Stomach smooth muscle (tissue), 2 donors: ENCODE measurements at regions not wholly inside any gene's neighbourhood (a gene's known extent, or its start where the extent isn't known, plus 50 kb on each side); places are given as distances from the start of the nearest gene placed in this dataset.

Source experiments
- H3K27ac ChIP-seq: one replicate; pipeline ENCODE4 v1.7.0; 2013; ENCODE audit warnings: mild to moderate bottlenecking, low read length, inconsistent platforms
- H3K27me3 ChIP-seq, 2 donors: one replicate each; pipeline ENCODE4 v1.7.0; 2013; ENCODE audit warnings: low read length in 2 of 2; ENCODE audit not compliant: insufficient read depth in 2 of 2, control insufficient read depth in 1 of 2
- H3K36me3 ChIP-seq, 2 donors: one replicate each; pipeline ENCODE4 v1.7.0; 2013; ENCODE audit warnings: low read length in 2 of 2; ENCODE audit not compliant: control insufficient read depth in 2 of 2, insufficient read depth in 2 of 2
- H3K4me1 ChIP-seq: one replicate; pipeline ENCODE4 v1.7.0; 2013; ENCODE audit warnings: low read length; ENCODE audit not compliant: control insufficient read depth, insufficient read depth
- H3K4me3 ChIP-seq, 2 donors: one replicate each; pipeline ENCODE4 v1.7.0; 2013; ENCODE audit warnings: low read length in 2 of 2
- H3K9ac ChIP-seq, 2 donors: one replicate each; pipeline ENCODE4 v1.7.0; 2013; ENCODE audit warnings: low read length in 2 of 2, mild to moderate bottlenecking in 1 of 2
- H3K9me3 ChIP-seq, 2 donors: one replicate each; pipeline ENCODE4 v1.7.0; 2013; ENCODE audit warnings: low read length in 2 of 2; ENCODE audit not compliant: control insufficient read depth in 2 of 2
- donor health status: healthy.
- donor health status: Pancreatic carcinoma.

DNA sequence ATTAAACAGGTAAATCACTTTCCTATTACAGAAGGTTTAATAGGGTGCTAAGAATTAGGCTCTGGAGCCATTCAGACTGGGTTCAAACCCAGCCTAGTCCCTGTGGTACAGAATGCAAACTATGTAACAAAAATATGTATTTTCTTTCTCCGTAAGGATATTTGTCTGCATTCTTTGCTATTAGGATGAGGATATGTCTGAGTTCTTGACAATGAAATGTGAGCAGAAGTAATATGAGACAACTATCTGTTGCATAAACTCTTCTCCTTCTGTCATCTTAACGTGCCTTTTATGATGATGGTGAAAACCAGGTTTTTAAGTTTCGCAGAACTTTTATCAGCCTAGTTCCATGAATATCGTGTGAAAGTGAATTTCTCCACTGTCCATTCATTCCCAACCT lies 1129.1 kb upstream of the ZEB2 start:
- H3K4me3 ChIP-seq, result no peak overlapping the region
- H3K4me1 ChIP-seq, result no peaks in the 10 kb centered on the region
- no peak overlapping the region for H3K9ac ChIP-seq
- no peak overlapping the region for H3K27ac ChIP-seq
- no peaks in the 10 kb centered on the region for H3K36me3 ChIP-seq
- no peaks in the 10 kb centered on the region for H3K27me3 ChIP-seq
- no peaks in the 10 kb centered on the region for H3K9me3 ChIP-seq

DNA sequence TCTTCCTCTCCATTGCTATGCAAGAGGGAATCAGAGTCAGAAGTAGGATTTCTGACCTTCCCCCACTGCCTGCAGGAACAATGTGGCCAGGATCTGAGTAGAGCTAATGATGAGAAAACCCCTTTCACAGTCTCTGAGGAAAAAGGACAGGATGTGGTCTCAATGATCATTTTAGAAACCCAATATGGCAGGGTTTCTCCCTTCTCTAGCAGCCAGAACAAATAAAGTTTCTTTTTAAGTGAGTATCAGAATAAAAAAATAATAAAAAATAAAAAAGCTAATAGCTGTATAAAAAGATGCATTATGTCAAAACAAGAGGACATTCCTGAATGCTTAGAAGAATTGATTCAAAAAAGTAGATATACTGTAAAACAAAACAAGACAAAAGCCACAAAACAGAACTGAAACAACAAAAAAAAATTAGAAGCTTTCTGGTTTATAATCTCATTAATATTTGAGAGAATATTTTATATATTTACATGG lies 1124.9 kb upstream of the ZEB2 start:
- no peaks in the 10 kb centered on the region for H3K36me3 ChIP-seq
- H3K9ac ChIP-seq, result no peak overlapping the region
- no peak overlapping the region for H3K4me3 ChIP-seq
- H3K9me3 ChIP-seq, result no peaks in the 10 kb centered on the region
- H3K4me1 ChIP-seq, result no peaks in the 10 kb centered on the region
- no peak overlapping the region for H3K27ac ChIP-seq
- H3K27me3 ChIP-seq, result no peaks in the 10 kb centered on the region

DNA sequence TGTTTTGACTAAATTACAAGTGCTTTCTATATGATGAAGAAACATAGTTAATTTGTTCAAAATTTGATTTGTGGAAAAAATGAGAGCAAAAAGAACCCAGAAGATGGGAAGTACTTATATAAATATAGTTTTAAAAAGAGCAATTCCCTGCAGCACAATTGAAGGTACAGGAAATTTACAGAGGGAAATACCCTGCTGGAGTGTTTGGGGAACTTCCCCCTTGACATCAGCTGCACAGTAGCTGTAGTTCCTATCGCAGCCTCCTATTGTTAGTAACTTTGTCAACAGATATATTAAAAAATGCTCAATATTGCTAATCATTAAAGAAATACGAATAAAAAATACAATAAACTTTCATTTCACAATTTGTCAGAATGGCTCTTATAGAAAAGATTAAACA lies 1118.8 kb upstream of the ZEB2 start:
- Histone ChIP-seq H3K4me3 (no peak overlapping the region), H3K9me3 (no peaks in the 10 kb centered on the region), H3K9ac (no peak overlapping the region), H3K36me3 (no peaks in the 10 kb centered on the region), H3K4me1 (no peaks in the 10 kb centered on the region), H3K27ac (no peak overlapping the region), H3K27me3 (no peaks in the 10 kb centered on the region)

DNA sequence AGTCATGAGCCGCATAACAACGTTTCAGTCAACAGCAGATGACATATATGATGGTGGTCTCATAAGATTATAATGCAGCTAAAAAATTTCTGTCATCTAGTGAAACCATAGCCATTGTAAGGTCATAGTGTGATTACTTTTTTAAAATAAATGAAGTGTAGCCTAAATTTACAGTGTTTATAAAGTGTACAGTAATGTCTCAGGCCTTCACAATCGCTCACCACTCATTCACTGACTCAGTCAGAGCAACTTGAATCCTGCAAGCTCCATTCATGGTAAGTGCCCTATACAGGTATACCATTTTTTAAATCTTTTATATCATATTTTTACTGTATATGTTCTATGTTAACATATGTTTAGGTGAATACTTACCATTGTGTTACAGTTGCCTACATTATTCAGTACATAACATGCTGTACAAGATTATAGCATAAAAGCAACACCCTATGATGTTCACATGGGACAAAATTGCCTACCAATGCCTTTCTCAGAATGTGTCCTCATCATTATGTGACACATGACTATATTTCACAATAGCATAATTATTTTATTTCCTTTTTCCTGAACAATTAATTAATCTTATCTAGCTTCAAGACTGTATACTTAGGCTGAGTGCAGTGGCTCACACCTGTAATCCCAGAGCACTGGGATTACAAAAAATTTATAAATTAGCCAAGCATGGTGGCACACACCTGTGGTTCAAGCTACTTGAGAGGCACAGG lies 1115.9 kb upstream of the ZEB2 start:
- H3K27me3 ChIP-seq, result no peaks in the 10 kb centered on the region
- H3K9ac ChIP-seq, result no peak overlapping the region
- no peak overlapping the region for H3K4me3 ChIP-seq
- no peaks in the 10 kb centered on the region for H3K9me3 ChIP-seq
- no peak overlapping the region for H3K27ac ChIP-seq
- H3K36me3 ChIP-seq, result no peaks in the 10 kb centered on the region
- H3K4me1 ChIP-seq, result no peaks in the 10 kb centered on the region

DNA sequence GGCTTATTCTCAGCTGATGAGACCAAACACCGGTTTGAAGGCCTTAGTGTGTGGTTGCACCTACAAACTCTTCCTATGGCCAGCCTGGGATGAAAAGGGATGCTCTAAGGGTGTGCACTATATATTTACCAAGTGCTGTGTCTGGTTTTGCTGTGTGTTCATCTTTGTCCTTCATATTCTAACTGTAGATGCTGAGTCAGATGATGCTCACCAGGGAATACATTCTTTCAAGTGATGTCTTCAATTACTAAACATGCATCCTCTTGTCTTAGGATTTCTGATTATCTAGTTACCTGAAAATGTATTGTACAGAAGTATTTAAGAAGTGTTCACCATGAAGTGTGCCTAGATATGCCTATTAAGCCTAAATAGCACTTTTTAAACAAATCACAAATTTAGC lies 1111.6 kb upstream of the ZEB2 start:
- Histone ChIP-seq H3K4me1 (no peaks in the 10 kb centered on the region), H3K27me3 (no peaks in the 10 kb centered on the region), H3K9me3 (no peaks in the 10 kb centered on the region), H3K27ac (no peak overlapping the region), H3K36me3 (no peaks in the 10 kb centered on the region), H3K9ac (no peak overlapping the region), H3K4me3 (no peak overlapping the region)

DNA sequence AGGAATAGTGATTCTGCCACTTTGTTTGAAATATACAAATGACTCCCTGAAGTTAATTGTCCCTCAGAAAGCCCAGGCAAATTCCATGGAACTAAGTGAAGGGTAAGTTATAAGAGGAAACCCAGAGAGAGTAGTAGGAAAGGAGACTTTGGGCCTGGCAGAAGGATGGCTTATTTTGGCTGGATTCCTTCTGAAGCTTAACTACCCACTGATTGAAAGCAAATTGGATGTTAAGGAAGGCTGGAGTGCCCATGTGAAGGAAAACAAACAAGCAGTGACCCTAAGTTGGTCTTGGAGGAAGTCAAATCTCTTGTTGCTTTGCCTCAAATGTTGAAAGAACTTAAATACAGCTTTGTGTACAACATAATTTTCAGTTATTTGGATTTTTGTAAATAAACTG lies 1106.4 kb upstream of the ZEB2 start:
- H3K27me3 ChIP-seq, result no peaks in the 10 kb centered on the region
- H3K9me3 ChIP-seq, result no peaks in the 10 kb centered on the region
- H3K4me3 ChIP-seq, result no peak overlapping the region
- H3K4me1 ChIP-seq, result no peaks in the 10 kb centered on the region
- no peaks in the 10 kb centered on the region for H3K36me3 ChIP-seq
- no peak overlapping the region for H3K9ac ChIP-seq
- H3K27ac ChIP-seq, result no peak overlapping the region

DNA sequence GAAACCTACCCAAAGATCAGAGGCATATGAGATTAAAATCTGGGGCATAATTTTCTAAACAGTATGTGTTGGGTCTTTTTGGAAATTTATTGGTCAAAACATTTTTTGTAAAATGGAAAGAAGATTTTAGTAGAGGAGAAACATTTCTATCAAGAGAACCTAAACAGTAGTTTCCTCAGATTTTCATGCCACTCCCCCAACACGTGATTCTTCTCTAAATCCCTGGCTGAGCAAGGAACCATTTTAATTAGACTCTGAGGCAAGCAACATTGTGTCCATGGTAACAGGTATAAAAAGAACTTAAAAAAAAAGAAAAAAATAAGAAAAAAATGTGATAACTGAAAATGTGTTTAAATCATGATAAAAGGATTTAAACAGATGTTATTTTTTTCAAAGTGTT lies 1105.2 kb upstream of the ZEB2 start:
- Histone ChIP-seq H3K27me3 (no peaks in the 10 kb centered on the region), H3K36me3 (no peaks in the 10 kb centered on the region), H3K27ac (no peak overlapping the region), H3K9me3 (no peaks in the 10 kb centered on the region), H3K4me3 (no peak overlapping the region), H3K4me1 (no peaks in the 10 kb centered on the region), H3K9ac (no peak overlapping the region)

DNA sequence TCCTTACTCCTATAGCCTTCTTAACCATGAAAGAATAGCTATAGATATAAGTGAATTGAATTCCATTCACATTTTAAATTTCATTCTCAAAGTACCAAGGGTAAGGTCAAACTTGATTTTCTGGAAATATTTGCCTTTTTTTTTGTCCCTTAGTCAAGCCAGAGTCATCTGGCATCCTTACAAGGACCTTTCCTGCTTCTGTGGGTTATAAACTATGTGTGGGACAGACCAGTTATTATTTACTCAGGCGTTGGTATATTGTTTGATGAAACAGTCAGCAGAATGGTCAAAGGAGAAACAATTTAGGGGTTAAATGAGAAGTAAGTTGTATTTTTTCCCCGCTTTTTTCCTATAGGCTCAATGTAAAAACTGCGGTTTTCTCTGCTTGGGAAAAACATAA lies 1103.2 kb upstream of the ZEB2 start:
- H3K4me3 ChIP-seq, result no peak overlapping the region
- no peak overlapping the region for H3K27ac ChIP-seq
- H3K36me3 ChIP-seq, result no peaks in the 10 kb centered on the region
- H3K9me3 ChIP-seq, result no peaks in the 10 kb centered on the region
- no peak overlapping the region for H3K9ac ChIP-seq
- no peaks in the 10 kb centered on the region for H3K4me1 ChIP-seq
- H3K27me3 ChIP-seq, result no peaks in the 10 kb centered on the region

DNA sequence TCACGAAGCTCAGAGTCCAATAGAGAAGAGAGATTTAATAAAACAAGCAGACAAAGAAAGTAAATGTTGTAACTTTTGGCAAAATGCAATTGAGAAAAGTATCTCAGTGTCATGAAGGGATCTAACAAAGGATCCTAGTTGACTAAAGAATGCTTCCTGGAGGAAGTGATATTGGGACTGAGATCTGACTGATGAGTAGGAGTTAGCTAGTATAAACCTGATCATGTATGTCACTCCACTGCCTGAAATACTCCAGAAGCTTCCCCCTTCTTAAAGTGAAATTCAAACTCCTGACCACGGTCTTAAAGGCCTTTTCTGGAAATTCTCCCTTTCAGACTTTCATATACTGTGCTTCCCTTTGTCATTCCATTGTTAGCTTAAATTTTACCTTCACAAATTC lies 1102.4 kb upstream of the ZEB2 start:
- Histone ChIP-seq H3K4me3 (no peak overlapping the region), H3K9me3 (no peaks in the 10 kb centered on the region), H3K27me3 (no peaks in the 10 kb centered on the region), H3K4me1 (no peaks in the 10 kb centered on the region), H3K27ac (no peak overlapping the region), H3K36me3 (no peaks in the 10 kb centered on the region), H3K9ac (no peak overlapping the region)

DNA sequence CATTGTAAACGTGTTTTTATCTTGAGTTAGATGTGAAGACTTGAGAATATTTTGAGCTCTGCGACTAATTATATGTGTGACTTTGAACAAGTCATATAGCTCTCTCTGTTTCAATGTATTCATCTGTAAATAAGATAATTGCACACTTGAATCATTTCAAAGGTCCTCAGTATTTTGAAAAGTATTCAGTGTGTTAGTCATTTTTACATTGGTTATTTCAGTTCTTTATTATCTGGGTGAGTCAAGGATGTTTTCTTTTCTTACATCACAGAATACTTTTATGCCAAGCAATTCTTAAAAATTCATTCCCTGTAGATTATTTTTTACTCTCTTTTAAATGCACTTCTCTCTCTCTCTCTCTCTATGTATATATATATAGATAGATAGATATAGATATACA lies 1098.0 kb upstream of the ZEB2 start:
- H3K4me3 ChIP-seq, result no peak overlapping the region
- no peaks in the 10 kb centered on the region for H3K4me1 ChIP-seq

DNA sequence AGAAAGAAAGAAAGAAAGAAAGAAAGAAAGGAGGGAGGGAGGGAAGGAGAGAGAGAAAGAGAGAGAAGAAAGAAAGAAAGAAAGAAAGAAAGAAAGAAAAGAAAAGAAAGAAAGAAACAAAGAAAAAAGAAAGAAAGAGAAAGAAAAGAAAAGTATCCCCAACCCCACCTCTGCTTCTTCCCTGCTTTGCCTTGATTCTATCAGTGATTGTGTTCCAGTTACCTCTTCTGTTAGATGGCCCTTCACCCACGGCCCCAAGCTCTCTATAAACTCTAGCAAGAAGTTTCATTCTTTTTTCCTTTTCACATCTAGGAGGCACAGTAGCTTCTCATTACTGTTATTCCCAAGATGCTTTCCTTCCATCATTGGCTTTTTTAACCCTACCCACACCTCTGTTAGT lies 1097.5 kb upstream of the ZEB2 start:
- Histone ChIP-seq H3K9ac (no peak overlapping the region), H3K27ac (no peak overlapping the region), H3K27me3 (no peaks in the 10 kb centered on the region), H3K4me1 (no peaks in the 10 kb centered on the region), H3K36me3 (no peaks in the 10 kb centered on the region), H3K9me3 (no peaks in the 10 kb centered on the region), H3K4me3 (no peak overlapping the region)

More for the DNA sequence above, 1098.0 kb upstream of the ZEB2 start:
- Histone ChIP-seq H3K9me3 (no peaks in the 10 kb centered on the region), H3K36me3 (no peaks in the 10 kb centered on the region), H3K9ac (no peak overlapping the region), H3K27ac (no peak overlapping the region), H3K27me3 (no peaks in the 10 kb centered on the region)
